H1 (cell line): ENCODE measurements at regions not wholly inside any gene's neighbourhood (a gene's known extent, or its start where the extent isn't known, plus 50 kb on each side); places are given as distances from the start of the nearest gene placed in this dataset.

Experiments
- ASH2L ChIP-seq: fragments of 200-600, 300-600 bp; sonication (generic); IDR thresholded peaks from one replicate; pipeline ENCODE4 v1.7.1; 2017; ENCODE audit warnings: low read length
- CBX5 ChIP-seq: fragments of 300-800, 300-1000 bp; sonication (generic); IDR thresholded peaks from 2 replicates; pipeline ENCODE4 v1.7.1; 2016; ENCODE audit warnings: antibody characterized with exemption, low read length, low read depth
- JUND ChIP-seq: IDR thresholded peaks from 2 replicates; pipeline ENCODE4 v1.6.1; 2011; ENCODE audit warnings: mild to moderate bottlenecking, improper control_type of control experiment, low read length
- KDM4A ChIP-seq: IDR thresholded peaks from one replicate; pipeline ENCODE4 v1.7.1; 2012; ENCODE audit warnings: low read depth, mild to moderate bottlenecking, moderate library complexity, low read length, inconsistent platforms; ENCODE audit not compliant: severe bottlenecking
- POU5F1 ChIP-seq: IDR thresholded peaks from 2 replicates; pipeline ENCODE4 v1.6.1; 2011; ENCODE audit warnings: low read depth, mild to moderate bottlenecking, low read length, moderate library complexity
- TF ChIP-seq, protein P1 (sequence below): IDR thresholded peaks from 2 replicates; pipeline ENCODE4 v1.6.1; 2011; ENCODE audit warnings: low read length, improper control_type of control experiment

GRCh38 chr6:14865531-14866100 is 380.3 kb upstream of the JARID2 start (continued):
- TF ChIP-seq, protein P1, sequence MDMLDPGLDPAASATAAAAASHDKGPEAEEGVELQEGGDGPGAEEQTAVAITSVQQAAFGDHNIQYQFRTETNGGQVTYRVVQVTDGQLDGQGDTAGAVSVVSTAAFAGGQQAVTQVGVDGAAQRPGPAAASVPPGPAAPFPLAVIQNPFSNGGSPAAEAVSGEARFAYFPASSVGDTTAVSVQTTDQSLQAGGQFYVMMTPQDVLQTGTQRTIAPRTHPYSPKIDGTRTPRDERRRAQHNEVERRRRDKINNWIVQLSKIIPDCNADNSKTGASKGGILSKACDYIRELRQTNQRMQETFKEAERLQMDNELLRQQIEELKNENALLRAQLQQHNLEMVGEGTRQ = no peak
- TF ChIP-seq POU5F1 (no peak), CBX5 (no peak), ASH2L (no peak), KDM4A (no peak), JUND (no peak)
